ENCODE measurements at regions not wholly inside any gene's neighbourhood (a gene's known extent, or its start where the extent isn't known, plus 50 kb on each side); places are given as distances from the start of the nearest gene placed in this dataset.

DNA sequence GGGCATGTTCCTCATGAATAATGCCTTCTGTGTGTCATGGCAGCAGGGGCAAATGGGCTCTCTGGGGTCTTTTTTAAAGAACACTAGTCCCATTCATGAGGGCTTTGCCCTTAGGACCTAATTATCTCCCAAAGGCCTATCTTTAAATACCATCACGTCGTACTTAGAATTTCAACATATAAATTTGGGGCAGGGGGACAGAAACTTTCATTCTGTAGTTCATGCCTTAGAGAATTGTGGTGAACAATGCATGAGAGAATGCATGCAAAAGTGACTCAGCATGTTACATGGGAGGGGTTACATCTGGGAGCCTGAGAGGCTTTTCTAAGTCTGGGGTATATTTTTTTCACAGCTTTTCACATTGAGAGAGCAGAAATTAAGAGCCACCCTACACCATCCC is 208.5 kb upstream of the ROPN1 start:
- no peak overlapping the region for H2AFZ ChIP-seq (ENCODE audit: low read length)
- CTCF ChIA-PET (ENCODE audit: unreplicated experiment): no interaction called here
- no peak for TF ChIP-seq EZH2phosphoT487 (IDR thresholded peaks at IDR 0.05; ENCODE audit: borderline replicate concordance, low read depth, low read length)
- TF ChIP-seq, protein P1, sequence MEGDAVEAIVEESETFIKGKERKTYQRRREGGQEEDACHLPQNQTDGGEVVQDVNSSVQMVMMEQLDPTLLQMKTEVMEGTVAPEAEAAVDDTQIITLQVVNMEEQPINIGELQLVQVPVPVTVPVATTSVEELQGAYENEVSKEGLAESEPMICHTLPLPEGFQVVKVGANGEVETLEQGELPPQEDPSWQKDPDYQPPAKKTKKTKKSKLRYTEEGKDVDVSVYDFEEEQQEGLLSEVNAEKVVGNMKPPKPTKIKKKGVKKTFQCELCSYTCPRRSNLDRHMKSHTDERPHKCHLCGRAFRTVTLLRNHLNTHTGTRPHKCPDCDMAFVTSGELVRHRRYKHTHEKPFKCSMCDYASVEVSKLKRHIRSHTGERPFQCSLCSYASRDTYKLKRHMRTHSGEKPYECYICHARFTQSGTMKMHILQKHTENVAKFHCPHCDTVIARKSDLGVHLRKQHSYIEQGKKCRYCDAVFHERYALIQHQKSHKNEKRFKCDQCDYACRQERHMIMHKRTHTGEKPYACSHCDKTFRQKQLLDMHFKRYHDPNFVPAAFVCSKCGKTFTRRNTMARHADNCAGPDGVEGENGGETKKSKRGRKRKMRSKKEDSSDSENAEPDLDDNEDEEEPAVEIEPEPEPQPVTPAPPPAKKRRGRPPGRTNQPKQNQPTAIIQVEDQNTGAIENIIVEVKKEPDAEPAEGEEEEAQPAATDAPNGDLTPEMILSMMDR (conservative IDR thresholded peaks at IDR 0.05; ENCODE audit: low read length): no peak

DNA sequence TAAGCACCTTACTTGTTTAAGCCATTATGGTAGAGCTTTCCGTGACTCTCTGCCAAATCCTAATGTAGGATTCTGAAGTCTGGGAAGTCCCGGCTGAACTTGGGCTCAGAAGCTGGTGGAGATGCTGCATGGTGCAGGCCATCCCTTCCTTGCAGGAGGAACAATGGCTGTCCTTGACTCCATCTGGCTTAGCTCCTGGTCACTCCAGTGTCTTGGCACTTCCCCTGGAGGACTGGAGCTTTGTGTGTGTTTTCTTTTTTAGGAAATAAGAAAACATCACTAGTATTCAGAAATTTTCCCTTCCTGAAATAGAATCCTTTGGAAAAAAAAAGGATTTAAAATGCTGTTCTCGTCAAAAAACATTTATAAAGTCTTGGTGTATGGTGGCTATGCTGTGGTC is 209.3 kb upstream of the ROPN1 start:
- POLR2A ChIA-PET: interaction anchor here (1.0 kb wide), 1 partner anchor 10 kb away, joined by 3 read pairs; no protein-coding TSS in a partner anchor
- Histone ChIP-seq H3K9me2 (ENCODE audit: insufficient read depth, low read length) (no peaks in the 10 kb centered on the region), H3K4me1 (ENCODE audit: insufficient read depth, low read length, poor library complexity, severe bottlenecking) (no peaks in the 10 kb centered on the region), H3K9me3 (ENCODE audit: low read length) (no peaks in the 10 kb centered on the region), H4K20me1 (ENCODE audit: insufficient read depth, low read length) (no peaks in the 10 kb centered on the region), H2AFZ (ENCODE audit: low read length) (no peak overlapping the region), H3K4me2 (ENCODE audit: low read length) (no peak overlapping the region), H3K36me3 (ENCODE audit: insufficient read depth, low read length) (no peaks in the 10 kb centered on the region), H3K27ac (ENCODE audit: low read depth, low read length, poor library complexity, severe bottlenecking) (no peak overlapping the region), H3K79me2 (ENCODE audit: insufficient read depth, low read depth, low read length) (no peaks in the 10 kb centered on the region), H3K4me3 (ENCODE audit: low read depth, low read length, poor library complexity, severe bottlenecking) (no peak overlapping the region)
- intact Hi-C loops (cut with micrococcal nuclease; ENCODE audit: unreplicated experiment): no loop called here
- CTCF ChIA-PET (ENCODE audit: unreplicated experiment): no interaction called here
- TF ChIP-seq EZH2phosphoT487 (IDR thresholded peaks at IDR 0.05; ENCODE audit: borderline replicate concordance, low read depth, low read length): no peak
- TF ChIP-seq, protein P1 (conservative IDR thresholded peaks at IDR 0.05; ENCODE audit: low read length): no peak
- no peak for DNase-seq (ENCODE audit: low spot score)
- BruUV-seq (replicated peaks): no TSS peak

More for the DNA sequence above, 208.5 kb upstream of the ROPN1 start:
- Histone ChIP-seq H4K20me1 (ENCODE audit: insufficient read depth, low read length) (no peaks in the 10 kb centered on the region), H3K4me1 (ENCODE audit: insufficient read depth, low read length, poor library complexity, severe bottlenecking) (no peaks in the 10 kb centered on the region), H3K9me3 (ENCODE audit: low read length) (no peaks in the 10 kb centered on the region), H3K4me3 (ENCODE audit: low read depth, low read length, poor library complexity, severe bottlenecking) (no peak overlapping the region), H3K4me2 (ENCODE audit: low read length) (no peak overlapping the region), H3K27ac (ENCODE audit: low read depth, low read length, poor library complexity, severe bottlenecking) (no peak overlapping the region), H3K9me2 (ENCODE audit: insufficient read depth, low read length) (no peaks in the 10 kb centered on the region), H3K79me2 (ENCODE audit: insufficient read depth, low read depth, low read length) (no peaks in the 10 kb centered on the region), H3K36me3 (ENCODE audit: insufficient read depth, low read length) (no peaks in the 10 kb centered on the region)
- POLR2A ChIA-PET: interaction anchor here (1.0 kb wide), 1 partner anchor 10 kb away, joined by 3 read pairs; no protein-coding TSS in a partner anchor
- intact Hi-C loops (cut with micrococcal nuclease; ENCODE audit: unreplicated experiment): no loop called here
- no peak for DNase-seq (ENCODE audit: low spot score)
- no TSS peak for BruUV-seq (replicated peaks)

DNA sequence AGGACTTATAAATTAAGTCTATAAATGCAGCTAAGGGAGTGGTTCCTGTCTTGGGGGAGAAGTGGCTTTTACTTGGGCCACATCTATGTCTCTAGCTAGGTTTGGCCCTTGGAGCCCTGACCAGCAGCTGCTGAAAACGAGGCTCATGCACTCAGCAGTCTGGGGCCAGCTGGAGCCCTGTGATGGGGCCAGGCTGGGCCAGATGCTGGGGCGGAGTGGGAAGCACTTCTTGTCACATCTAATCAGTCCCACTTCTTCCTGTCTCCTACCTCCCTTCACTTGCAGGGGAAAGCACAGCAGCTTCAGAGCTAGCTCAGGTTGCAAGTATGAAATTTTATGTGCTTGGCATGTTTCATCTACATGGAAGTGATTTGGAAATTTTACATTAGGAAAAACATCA is 209.9 kb upstream of the ROPN1 start:
- no peaks in the 10 kb centered on the region for H4K20me1 ChIP-seq (ENCODE audit: insufficient read depth, low read length)
- H3K36me3 ChIP-seq (ENCODE audit: insufficient read depth, low read length): no peaks in the 10 kb centered on the region
- no peak overlapping the region for H3K27ac ChIP-seq (ENCODE audit: low read depth, low read length, poor library complexity, severe bottlenecking)
- intact Hi-C loops (cut with micrococcal nuclease; ENCODE audit: unreplicated experiment): no loop called here
- H3K4me1 ChIP-seq (ENCODE audit: insufficient read depth, low read length, poor library complexity, severe bottlenecking): no peaks in the 10 kb centered on the region
- H3K9me2 ChIP-seq (ENCODE audit: insufficient read depth, low read length): no peaks in the 10 kb centered on the region
- no peaks in the 10 kb centered on the region for H3K9me3 ChIP-seq (ENCODE audit: low read length)
- H3K4me2 ChIP-seq (ENCODE audit: low read length): no peak overlapping the region
- H3K79me2 ChIP-seq (ENCODE audit: insufficient read depth, low read depth, low read length): no peaks in the 10 kb centered on the region
- H3K4me3 ChIP-seq (ENCODE audit: low read depth, low read length, poor library complexity, severe bottlenecking): no peak overlapping the region
- POLR2A ChIA-PET: no interaction called here
- no peak for TF ChIP-seq EZH2phosphoT487 (IDR thresholded peaks at IDR 0.05; ENCODE audit: borderline replicate concordance, low read depth, low read length)
- TF ChIP-seq, protein P1 (conservative IDR thresholded peaks at IDR 0.05; ENCODE audit: low read length): no peak
- BruUV-seq (replicated peaks): no TSS peak
- H2AFZ ChIP-seq (ENCODE audit: low read length): no peak overlapping the region
- no peak for DNase-seq (ENCODE audit: low spot score)
- CTCF ChIA-PET (ENCODE audit: unreplicated experiment): no interaction called here

Measured in OCI-LY7 (cell line).